Neural progenitor cell (in vitro differentiated cells): ENCODE measurements at regions not wholly inside any gene's neighbourhood (a gene's known extent, or its start where the extent isn't known, plus 50 kb on each side); places are given as distances from the start of the nearest gene placed in this dataset.

Source experiments
- CTCF ChIP-seq: fragments of 200-600 bp; sonication (generic); IDR thresholded peaks from 2 replicates; pipeline ENCODE4 v1.5.1; 2017; ENCODE audit warnings: antibody characterized with exemption, mild to moderate bottlenecking
- EZH2 ChIP-seq: fragments of 200-600 bp; sonication (generic); IDR thresholded peaks from 2 replicates; pipeline ENCODE4 v1.6.1; 2017; ENCODE audit warnings: antibody characterized with exemption, mild to moderate bottlenecking, moderate library complexity

GRCh38 chr4:60175241-60175640 is 1024.9 kb upstream of the ADGRL3 start:
- TF ChIP-seq CTCF (no peak), EZH2 (no peak)
